Uterus (tissue), 3 donors: ENCODE measurements at regions not wholly inside any gene's neighbourhood (a gene's known extent, or its start where the extent isn't known, plus 50 kb on each side); places are given as distances from the start of the nearest gene placed in this dataset.

Experiments used
- DNase-seq, 2 donors: peaks; one replicate each; pipeline ENCODE4 v3.0.0-alpha.2; 2019 to 2020
- H3K27ac ChIP-seq, 2 donors: fragments of 200-600 bp; sonication (generic); 1 replicate in 1 of 2; 2 replicates in 1 of 2; pipeline ENCODE4 v1.5.1; 2016 to 2018
- H3K27me3 ChIP-seq, 2 donors: fragments of 200-600 bp; sonication (generic); one replicate each; pipeline ENCODE4 v1.5.1; 2018 to 2019; ENCODE audit warnings: control low read depth in 1 of 2
- H3K36me3 ChIP-seq, 2 donors: fragments of 200-600 bp; sonication (generic); one replicate each; pipeline ENCODE4 v1.5.1; 2019; ENCODE audit warnings: control low read depth in 1 of 2
- H3K4me1 ChIP-seq, 2 donors: fragments of 200-600 bp; sonication (generic); one replicate each; pipeline ENCODE4 v1.5.1; 2018 to 2019; ENCODE audit warnings: control low read depth in 1 of 2
- H3K4me3 ChIP-seq, 2 donors: fragments of 200-600 bp; sonication (generic); 1 replicate in 1 of 2; 2 replicates in 1 of 2; pipeline ENCODE4 v1.5.1; 2018 to 2019; ENCODE audit warnings: mild to moderate bottlenecking in 1 of 2
- H3K9me3 ChIP-seq, 2 donors: fragments of 200-600 bp; sonication (generic); one replicate each; pipeline ENCODE4 v1.5.1; 2019; ENCODE audit warnings: control low read depth in 1 of 2
- CTCF ChIP-seq, 4 experiments: fragments of 200-600 bp in 2 of 4; fragments of 450-650 bp in 2 of 4; sonication (generic) in 2 of 4; IDR thresholded peaks; one replicate each; pipeline ENCODE4 v1.5.1; 2016 to 2019; ENCODE audit warnings: antibody characterized with exemption in 4 of 4, mild to moderate bottlenecking in 2 of 4, moderate library complexity in 1 of 4
- POLR2A ChIP-seq, 2 donors: fragments of 450-650 bp; IDR thresholded peaks; one replicate each; pipeline ENCODE4 v1.6.1; 2016; ENCODE audit warnings: antibody characterized with exemption in 2 of 2, mild to moderate bottlenecking in 1 of 2, moderate library complexity in 1 of 2
- intact Hi-C: fragments of 100-400 bp; cut with DNase I; formaldehyde crosslinking; loops from one replicate; pipeline ENCODE4 v1.15.1; 2023; ENCODE audit warnings: low total_unique reads
- donor health status: DM: yes; HTN: yes; CAD: no.

GRCh38 chr2:136444323-136444722 lies 321.0 kb upstream of the THSD7B start:
- Histone ChIP-seq H3K9me3 (no peaks in the 10 kb centered on the region), H3K4me3 (no peak overlapping the region), H3K4me1 (no peaks in the 10 kb centered on the region), H3K36me3 (no peaks in the 10 kb centered on the region), H3K27me3 (no peaks in the 10 kb centered on the region), H3K27ac (no peak overlapping the region)
- intact Hi-C loops, result no loop called here
- no peak for TF ChIP-seq POLR2A (IDR thresholded peaks at IDR 0.05)
- TF ChIP-seq CTCF (IDR thresholded peaks at IDR 0.05), result no peak
- DNase-seq, result no peak

GRCh38 chr2:136443661-136444060 lies 321.7 kb upstream of the THSD7B start:
- Histone ChIP-seq H3K27me3 (no peaks in the 10 kb centered on the region), H3K4me3 (no peak overlapping the region), H3K27ac (no peak overlapping the region), H3K36me3 (no peaks in the 10 kb centered on the region), H3K4me1 (no peaks in the 10 kb centered on the region), H3K9me3 (no peaks in the 10 kb centered on the region)
- TF ChIP-seq CTCF (IDR thresholded peaks at IDR 0.05), result no peak
- TF ChIP-seq POLR2A (IDR thresholded peaks at IDR 0.05), result no peak
- intact Hi-C loops, result no loop called here
- DNase-seq, result no peak

GRCh38 chr2:136441979-136442714 lies 323.2 kb upstream of the THSD7B start:
- Histone ChIP-seq H3K27ac (no peak overlapping the region), H3K4me1 (no peaks in the 10 kb centered on the region), H3K36me3 (no peaks in the 10 kb centered on the region), H3K4me3 (no peak overlapping the region), H3K9me3 (no peaks in the 10 kb centered on the region), H3K27me3 (no peaks in the 10 kb centered on the region)
- DNase-seq, result no peak
- TF ChIP-seq CTCF (IDR thresholded peaks at IDR 0.05) (no peak), POLR2A (IDR thresholded peaks at IDR 0.05) (no peak)
- intact Hi-C loops, result no loop called here

GRCh38 chr2:136439064-136439676 lies 321.2 kb upstream of the CXCR4 start:
- H3K27me3 ChIP-seq, result no peaks in the 10 kb centered on the region
- intact Hi-C loops, result no loop called here
- no peaks in the 10 kb centered on the region for H3K9me3 ChIP-seq
- TF ChIP-seq CTCF (IDR thresholded peaks at IDR 0.05), result no peak
- TF ChIP-seq POLR2A (IDR thresholded peaks at IDR 0.05), result no peak
- no peaks in the 10 kb centered on the region for H3K36me3 ChIP-seq
- no peak for DNase-seq
- no peaks in the 10 kb centered on the region for H3K4me1 ChIP-seq
- no peak overlapping the region for H3K4me3 ChIP-seq
- H3K27ac ChIP-seq, result no peak overlapping the region

- intact Hi-C loops, result no loop called here
- TF ChIP-seq CTCF (IDR thresholded peaks at IDR 0.05) (no peak), POLR2A (IDR thresholded peaks at IDR 0.05) (no peak)
- Histone ChIP-seq H3K4me3 (no peak overlapping the region), H3K4me1 (no peaks in the 10 kb centered on the region), H3K36me3 (no peaks in the 10 kb centered on the region), H3K27ac (no peak overlapping the region), H3K9me3 (no peaks in the 10 kb centered on the region), H3K27me3 (no peaks in the 10 kb centered on the region)
- no peak for DNase-seq
Observed at GRCh38 chr2:136437461-136437860, 319.5 kb upstream of the CXCR4 start.
